OCI-LY1 (cell line): ENCODE measurements at regions not wholly inside any gene's neighbourhood (a gene's known extent, or its start where the extent isn't known, plus 50 kb on each side); places are given as distances from the start of the nearest gene placed in this dataset.

ENCODE experiments used
- H2AFZ ChIP-seq: fragments of 200-600 bp; sonication (generic), shearing (Covaris generic); 2 replicates; pipeline ENCODE4 v1.6.0; 2014; ENCODE audit warnings: antibody characterized with exemption, mild to moderate bottlenecking, low read length
- H3F3A ChIP-seq: fragments of 200-600 bp; sonication (generic), shearing (Covaris generic); 2 replicates; pipeline ENCODE4 v1.6.0; 2014; ENCODE audit warnings: mild to moderate bottlenecking, antibody characterized with exemption, low read length, moderate library complexity; ENCODE audit not compliant: insufficient read depth
- H3K27ac ChIP-seq: fragments of 200-600 bp; sonication (generic); 2 replicates; pipeline ENCODE4 v1.5.1; 2014; ENCODE audit warnings: low read length, mixed run types, mild to moderate bottlenecking, low read depth; ENCODE audit not compliant: poor library complexity, severe bottlenecking
- H3K27me3 ChIP-seq: fragments of 200-600 bp; sonication (generic); 2 replicates; pipeline ENCODE4 v1.6.0; 2014; ENCODE audit warnings: antibody characterized with exemption, mild to moderate bottlenecking, low read length, moderate library complexity; ENCODE audit not compliant: insufficient read depth
- H3K36me3 ChIP-seq: fragments of 200-600 bp; sonication (generic); 2 replicates; pipeline ENCODE4 v1.6.1; 2014; ENCODE audit warnings: mild to moderate bottlenecking, antibody characterized with exemption, low read length, moderate library complexity, mixed read lengths; ENCODE audit not compliant: insufficient read depth
- H3K4me1 ChIP-seq: fragments of 200-600 bp; sonication (generic); 2 replicates; pipeline ENCODE4 v1.5.1; 2014; ENCODE audit warnings: mild to moderate bottlenecking, low read length, moderate library complexity; ENCODE audit not compliant: insufficient read depth, severe bottlenecking
- H3K4me2 ChIP-seq: fragments of 200-600 bp; sonication (generic), shearing (Covaris generic); 2 replicates; pipeline ENCODE4 v1.6.1; 2014; ENCODE audit warnings: low read length
- H3K4me3 ChIP-seq: fragments of 200-600 bp; sonication (generic); 2 replicates; pipeline ENCODE4 v1.5.1; 2014; ENCODE audit warnings: low read length, low read depth, mild to moderate bottlenecking, mixed read lengths; ENCODE audit not compliant: poor library complexity, severe bottlenecking
- H3K79me2 ChIP-seq: fragments of 200-600 bp; shearing (Covaris generic); 2 replicates; pipeline ENCODE4 v1.6.1; 2016; ENCODE audit warnings: mixed run types, low read length, mixed read lengths; ENCODE audit not compliant: insufficient read depth
- H3K9ac ChIP-seq: fragments of 200-600 bp; sonication (generic), shearing (Covaris generic); 2 replicates; pipeline ENCODE4 v1.6.1; 2014; ENCODE audit warnings: mild to moderate bottlenecking, low read length, mixed read lengths
- H3K9me2 ChIP-seq: fragments of 200-600 bp; sonication (generic), shearing (Covaris generic); 2 replicates; pipeline ENCODE4 v1.6.1; 2014; ENCODE audit warnings: low read depth, mild to moderate bottlenecking, low read length, mixed read lengths
- H3K9me3 ChIP-seq: fragments of 200-600 bp; shearing (Covaris generic); 2 replicates; pipeline ENCODE4 v1.6.1; 2014; ENCODE audit warnings: low read length, mixed read lengths
- H4K20me1 ChIP-seq: fragments of 200-600 bp; sonication (generic), shearing (Covaris generic); 2 replicates; pipeline ENCODE4 v1.6.0; 2016; ENCODE audit warnings: mild to moderate bottlenecking, low read length; ENCODE audit not compliant: insufficient read depth
- EZH2 ChIP-seq: fragments of 200-600 bp; sonication (generic), shearing (Covaris generic); IDR thresholded peaks from 2 replicates; pipeline ENCODE4 v1.8.0; 2017; ENCODE audit warnings: borderline replicate concordance, mixed run types, mild to moderate bottlenecking, antibody characterized with exemption, low read length, moderate library complexity, mixed read lengths
- TF ChIP-seq, protein P1 (sequence below): fragments of 200-600 bp; sonication (generic), shearing (Covaris generic); IDR thresholded peaks from 2 replicates; pipeline ENCODE4 v1.5.1; 2017; ENCODE audit warnings: mild to moderate bottlenecking, antibody characterized with exemption, low read length, moderate library complexity, mixed read lengths

DNA sequence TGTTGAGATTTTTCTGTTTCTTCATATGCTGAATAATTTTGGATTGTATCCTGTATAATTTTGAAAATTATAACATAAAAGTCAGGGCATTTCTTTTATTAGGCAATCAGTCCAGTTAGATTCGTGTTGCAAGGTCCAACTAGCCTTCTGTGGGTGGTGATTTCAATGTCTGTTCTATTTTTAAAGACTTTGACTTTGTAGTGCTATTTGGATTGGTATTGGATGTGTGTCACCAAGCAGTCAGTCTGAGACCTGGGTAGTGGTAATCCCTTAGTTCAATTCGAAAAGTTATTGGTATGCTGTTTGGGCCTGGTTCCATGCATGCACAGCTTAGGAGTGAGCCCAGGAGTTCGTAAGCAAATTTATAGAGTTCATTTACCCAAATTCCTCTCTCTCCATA lies 82.2 kb downstream of the EPDR1 start:
- no peaks in the 10 kb centered on the region for H3F3A ChIP-seq
- no peaks in the 10 kb centered on the region for H3K4me1 ChIP-seq
- no peaks in the 10 kb centered on the region for H3K79me2 ChIP-seq
- H2AFZ ChIP-seq = no peak overlapping the region
- no peak overlapping the region for H3K9ac ChIP-seq
- H3K27ac ChIP-seq = no peak overlapping the region
- no peak overlapping the region for H3K4me3 ChIP-seq
- H4K20me1 ChIP-seq = no peaks in the 10 kb centered on the region
- no peaks in the 10 kb centered on the region for H3K36me3 ChIP-seq
- H3K4me2 ChIP-seq = no peak overlapping the region
- H3K9me3 ChIP-seq = no peaks in the 10 kb centered on the region; the same call in 1 of the 2 replicates
- TF ChIP-seq, protein P1, sequence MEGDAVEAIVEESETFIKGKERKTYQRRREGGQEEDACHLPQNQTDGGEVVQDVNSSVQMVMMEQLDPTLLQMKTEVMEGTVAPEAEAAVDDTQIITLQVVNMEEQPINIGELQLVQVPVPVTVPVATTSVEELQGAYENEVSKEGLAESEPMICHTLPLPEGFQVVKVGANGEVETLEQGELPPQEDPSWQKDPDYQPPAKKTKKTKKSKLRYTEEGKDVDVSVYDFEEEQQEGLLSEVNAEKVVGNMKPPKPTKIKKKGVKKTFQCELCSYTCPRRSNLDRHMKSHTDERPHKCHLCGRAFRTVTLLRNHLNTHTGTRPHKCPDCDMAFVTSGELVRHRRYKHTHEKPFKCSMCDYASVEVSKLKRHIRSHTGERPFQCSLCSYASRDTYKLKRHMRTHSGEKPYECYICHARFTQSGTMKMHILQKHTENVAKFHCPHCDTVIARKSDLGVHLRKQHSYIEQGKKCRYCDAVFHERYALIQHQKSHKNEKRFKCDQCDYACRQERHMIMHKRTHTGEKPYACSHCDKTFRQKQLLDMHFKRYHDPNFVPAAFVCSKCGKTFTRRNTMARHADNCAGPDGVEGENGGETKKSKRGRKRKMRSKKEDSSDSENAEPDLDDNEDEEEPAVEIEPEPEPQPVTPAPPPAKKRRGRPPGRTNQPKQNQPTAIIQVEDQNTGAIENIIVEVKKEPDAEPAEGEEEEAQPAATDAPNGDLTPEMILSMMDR = no peak
- TF ChIP-seq EZH2 = no peak
- H3K27me3 ChIP-seq = no peaks in the 10 kb centered on the region
- H3K9me2 ChIP-seq = no peaks in the 10 kb centered on the region

DNA sequence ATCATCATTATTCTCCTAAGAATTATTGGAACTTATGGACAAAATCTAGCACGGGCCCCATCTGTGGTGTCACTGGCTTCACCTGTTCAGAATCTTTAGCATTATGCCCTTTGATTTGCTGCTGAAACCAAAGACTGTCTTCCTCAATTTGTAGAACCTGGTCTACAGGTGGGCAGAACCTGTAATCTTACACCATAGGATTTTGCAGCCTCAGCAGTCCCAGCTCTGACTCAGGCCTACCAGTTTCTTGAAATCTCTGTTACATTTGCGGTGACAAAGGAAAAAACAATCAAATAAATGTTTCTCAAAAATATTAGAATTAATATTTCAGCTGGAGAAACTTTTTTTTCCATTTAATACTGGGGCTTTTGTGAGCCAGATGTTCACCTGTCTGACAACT lies 86.1 kb downstream of the EPDR1 start:
- Histone ChIP-seq H3K9me2 (no peaks in the 10 kb centered on the region), H3K4me2 (no peak overlapping the region), H3K36me3 (no peaks in the 10 kb centered on the region), H3K9me3 (peaks cover 9% of the 10 kb centered on the region), H3K27ac (no peak overlapping the region), H3K79me2 (no peaks in the 10 kb centered on the region), H3K4me3 (no peak overlapping the region), H4K20me1 (no peaks in the 10 kb centered on the region), H3K27me3 (no peaks in the 10 kb centered on the region), H2AFZ (no peak overlapping the region), H3F3A (no peaks in the 10 kb centered on the region), H3K9ac (no peak overlapping the region), H3K4me1 (no peaks in the 10 kb centered on the region)
- TF ChIP-seq EZH2 = no peak
- TF ChIP-seq, protein P1 = no peak

DNA sequence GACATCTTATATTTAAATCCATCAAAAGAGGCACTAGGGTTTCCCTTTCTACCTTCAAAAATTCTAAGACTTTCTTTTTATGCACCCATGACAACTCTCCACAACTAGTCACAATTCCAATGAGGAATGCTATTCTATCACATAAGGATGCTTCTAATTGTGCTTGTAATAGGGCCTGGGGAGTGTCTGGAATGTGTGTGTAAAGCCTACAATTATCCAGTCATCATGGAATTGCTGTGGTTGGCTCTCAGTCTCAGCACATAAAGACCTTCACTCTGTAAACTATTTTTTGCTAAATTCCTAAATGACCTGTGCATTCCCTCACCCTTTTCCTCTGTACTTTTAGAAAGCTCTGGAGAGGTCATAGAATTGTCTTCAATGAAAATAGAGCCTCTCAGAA lies 86.7 kb downstream of the EPDR1 start:
- peaks cover 9% of the 10 kb centered on the region for H3K9me3 ChIP-seq
- H3K4me3 ChIP-seq = no peak overlapping the region
- H3K27me3 ChIP-seq = no peaks in the 10 kb centered on the region
- H3K9me2 ChIP-seq = no peaks in the 10 kb centered on the region
- no peaks in the 10 kb centered on the region for H3K79me2 ChIP-seq
- TF ChIP-seq, protein P1 = no peak
- no peak for TF ChIP-seq EZH2
- H3K36me3 ChIP-seq = no peaks in the 10 kb centered on the region
- H4K20me1 ChIP-seq = no peaks in the 10 kb centered on the region
- no peaks in the 10 kb centered on the region for H3F3A ChIP-seq
- H3K9ac ChIP-seq = no peak overlapping the region
- no peak overlapping the region for H3K27ac ChIP-seq
- H3K4me2 ChIP-seq = no peak overlapping the region
- H2AFZ ChIP-seq = no peak overlapping the region
- no peaks in the 10 kb centered on the region for H3K4me1 ChIP-seq
